IMR-90 (cell line): ENCODE measurements at regions not wholly inside any gene's neighbourhood (a gene's known extent, or its start where the extent isn't known, plus 50 kb on each side); places are given as distances from the start of the nearest gene placed in this dataset.
A peak's percentile ranks its signal among the peaks of the same experiment; 100 is the strongest.

Experiments used
- ATAC-seq: fragments of 200-7000 bp; cut with Tn5 transposase; 2 replicates; pipeline ENCODE4 v1.9.1; 2020; ENCODE audit warnings: low read depth, mild to moderate bottlenecking, moderate library complexity
- BruUV-seq: library from RNA; stranded (reverse); fragments of 400-500 nt; replicated peaks from 2 replicates; lab custom pipeline; 2021; lab: Mats Ljungman, UMichigan
- CTCF ChIA-PET: fragments of 300-600 bp; formaldehyde crosslinking; extraction: SDS; loops from one replicate; lab custom pipeline; 2021; ENCODE audit warnings: antibody characterized with exemption; lab: Yijun Ruan, JAX
- POLR2A ChIA-PET: fragments of 300-600 bp; sonication (Branson Sonifier 250); formaldehyde crosslinking; loops from one replicate; lab custom pipeline; 2022; ENCODE audit warnings: antibody characterized with exemption; ENCODE audit not compliant: unreplicated experiment; lab: Charles Lee
- DNase-seq: peaks from one replicate; pipeline ENCODE4 v3.0.0; 2013
- H2AFZ ChIP-seq: replicated peaks from 2 replicates; pipeline ENCODE3; 2013; ENCODE audit warnings: low read length, mild to moderate bottlenecking; ENCODE audit not compliant: poor library complexity
- H2AK5ac ChIP-seq: 2 replicates; pipeline ENCODE4 v1.6.1; 2013; ENCODE audit warnings: low read depth, low read length, inconsistent platforms
- H2AK9ac ChIP-seq: replicated peaks from 2 replicates; pipeline ENCODE3; 2013; ENCODE audit warnings: mild to moderate bottlenecking, low read depth, low read length, moderate library complexity; ENCODE audit not compliant: poor library complexity
- H2BK120ac ChIP-seq: 2 replicates; pipeline ENCODE4 v1.6.1; 2013; ENCODE audit warnings: low read depth, low read length, inconsistent platforms
- H2BK15ac ChIP-seq: 3 replicates; pipeline ENCODE4 v1.6.1; 2013; ENCODE audit warnings: low read depth, low read length, inconsistent platforms
- H2BK20ac ChIP-seq: 2 replicates; pipeline ENCODE4 v1.6.1; 2013; ENCODE audit warnings: low read depth, mild to moderate bottlenecking, inconsistent platforms, low read length, moderate library complexity
- H2BK5ac ChIP-seq: 2 replicates; pipeline ENCODE4 v1.6.1; 2013; ENCODE audit warnings: mild to moderate bottlenecking, low read depth, low read length, inconsistent platforms; ENCODE audit not compliant: poor library complexity, severe bottlenecking
- H3K14ac ChIP-seq: replicated peaks from 2 replicates; pipeline ENCODE4 v1.6.1; 2013; ENCODE audit warnings: low read depth, low read length, inconsistent platforms
- H3K18ac ChIP-seq: 2 replicates; pipeline ENCODE4 v1.6.1; 2013; ENCODE audit warnings: low read depth, low read length, control low read depth
- H3K23ac ChIP-seq: 2 replicates; pipeline ENCODE4 v1.6.1; 2013; ENCODE audit warnings: low read depth, low read length, inconsistent platforms
- H3K27ac ChIP-seq: 2 replicates; pipeline ENCODE4 v1.5.1; 2013; ENCODE audit warnings: mild to moderate bottlenecking, control low read depth, low read length; ENCODE audit not compliant: insufficient read depth
- H3K27me3 ChIP-seq: 2 replicates; pipeline ENCODE4 v1.6.1; 2013; ENCODE audit warnings: low read length; ENCODE audit not compliant: control insufficient read depth, insufficient read depth
- H3K36me3 ChIP-seq: 2 replicates; pipeline ENCODE4 v1.6.1; 2013; ENCODE audit warnings: low read length, mixed read lengths; ENCODE audit not compliant: control insufficient read depth, insufficient read depth
- H3K4ac ChIP-seq: 2 replicates; pipeline ENCODE4 v1.6.1; 2013; ENCODE audit warnings: low read depth, low read length, inconsistent platforms
- H3K4me1 ChIP-seq: 2 replicates; pipeline ENCODE4 v1.6.1; 2013; ENCODE audit warnings: low read length, mixed read lengths; ENCODE audit not compliant: control insufficient read depth, insufficient read depth
- H3K4me2 ChIP-seq: 2 replicates; pipeline ENCODE4 v1.6.1; 2013; ENCODE audit warnings: low read depth, mild to moderate bottlenecking, control low read depth, low read length, moderate library complexity
- H3K4me3 ChIP-seq: 2 replicates; pipeline ENCODE4 v1.5.1; 2013; ENCODE audit warnings: low read depth, mild to moderate bottlenecking, control low read depth, low read length, moderate library complexity; ENCODE audit not compliant: insufficient read depth
- H3K56ac ChIP-seq: 2 replicates; pipeline ENCODE4 v1.6.1; 2013; ENCODE audit warnings: low read length, inconsistent platforms; ENCODE audit not compliant: insufficient read depth; ENCODE audit errors: extremely low read depth
- H3K79me1 ChIP-seq, 2 experiments: 2 replicates each; pipeline ENCODE4 v1.6.1; 2013; ENCODE audit warnings: low read length in 2 of 2, inconsistent platforms in 1 of 2, low read depth in 1 of 2
- H3K9ac ChIP-seq: 2 replicates; pipeline ENCODE4 v1.6.1; 2013; ENCODE audit warnings: low read depth, low read length, control low read depth
- H3K9me1 ChIP-seq: 2 replicates; pipeline ENCODE4 v1.6.1; 2013; ENCODE audit warnings: low read length, inconsistent platforms; ENCODE audit not compliant: insufficient read depth
- H3K9me3 ChIP-seq: 2 replicates; pipeline ENCODE4 v1.6.1; 2013; ENCODE audit warnings: low read length; ENCODE audit not compliant: control insufficient read depth, insufficient read depth
- H4K20me1 ChIP-seq: 2 replicates; pipeline ENCODE4 v1.6.1; 2013; ENCODE audit warnings: low read length, inconsistent platforms; ENCODE audit not compliant: insufficient read depth
- H4K5ac ChIP-seq: 2 replicates; pipeline ENCODE4 v1.6.1; 2013; ENCODE audit warnings: mild to moderate bottlenecking, low read depth, low read length, control low read depth
- H4K8ac ChIP-seq, 2 experiments: 2 replicates each; pipeline ENCODE4 v1.6.1; 2013; ENCODE audit warnings: low read depth in 2 of 2, low read length in 2 of 2, control low read depth in 1 of 2, inconsistent platforms in 1 of 2
- H4K91ac ChIP-seq: 2 replicates; pipeline ENCODE4 v1.6.1; 2013; ENCODE audit warnings: low read depth, low read length, inconsistent platforms; ENCODE audit not compliant: insufficient read depth
- MAZ ChIP-seq: IDR thresholded peaks from 2 replicates; pipeline ENCODE4 v1.6.1; 2012; ENCODE audit warnings: low read depth, mild to moderate bottlenecking, low read length, improper control_type of control experiment, moderate library complexity, borderline replicate concordance
- RFX5 ChIP-seq: IDR thresholded peaks from 2 replicates; pipeline ENCODE4 v1.8.0; 2012; ENCODE audit warnings: low read depth, mild to moderate bottlenecking, low read length, moderate library complexity
- WGBS, 2 experiments: methylation state at CpG; one replicate each; pipeline versions ENCODE4 v1.1.5 to v1.1.7; 2013; ENCODE audit warnings: missing lambda C conversion rate in 2 of 2; ENCODE audit not compliant: insufficient read length in 1 of 2; ENCODE audit errors: extremely low coverage in 2 of 2; 5-methylcytosine and 5-hydroxymethylcytosine counted together
- dilution Hi-C: fragments of 300-500 bp; cut with HindIII; formaldehyde crosslinking; loops from one replicate; pipeline ENCODE4 v1.14.3; 2018; ENCODE audit warnings: low sequenced_read_pairs; ENCODE audit not compliant: unreplicated experiment
- in situ Hi-C: fragments of 300-500 bp; cut with MboI; formaldehyde crosslinking; loops from 3 replicates; pipeline ENCODE4 v1.14.3; 2019; ENCODE audit warnings: low sequenced_read_pairs, inconsistent platforms, mixed read lengths
- intact Hi-C: fragments of 100-400 bp; cut with micrococcal nuclease; formaldehyde crosslinking; loops from 2 replicates; pipeline ENCODE4 v1.10.0; 2022

GRCh38 chr12:90015228-90015627 is 306.6 kb upstream of the ATP2B1 start:
- in situ Hi-C loops = no loop called here
- Histone ChIP-seq H3K79me1 (no peaks in the 10 kb centered on the region), H4K91ac (peak overlapping the region; percentile 2; the same call in 1 of the 2 replicates), H4K8ac (peak overlapping the region in 1 of 2 experiments; percentile 28; a peak in 2 of 4 replicates), H3K27ac (no peak overlapping the region), H4K20me1 (no peaks in the 10 kb centered on the region), H3K9me3 (no peaks in the 10 kb centered on the region), H2BK120ac (peak overlapping the region; percentile 32; the same call in 1 of the 2 replicates), H4K5ac (no peak overlapping the region), H3K36me3 (no peaks in the 10 kb centered on the region), H2BK5ac (no peak overlapping the region), H2BK20ac (peak overlapping the region; percentile 20; the same call in 1 of the 2 replicates), H3K4me3 (no peak overlapping the region), H3K4ac (peak overlapping the region; percentile 64), H2AK9ac (peak overlapping the region; percentile 67), H3K14ac (peak overlapping the region; percentile 50; the same call in 1 of the 2 replicates), H3K56ac (no peak overlapping the region), H2AFZ (peak overlapping the region; percentile 68), H3K23ac (peak overlapping the region; percentile 52), H3K9me1 (peaks cover 5% of the 10 kb centered on the region), H3K27me3 (no peaks in the 10 kb centered on the region), H3K4me1 (no peaks in the 10 kb centered on the region; the same call in 1 of the 2 replicates), H3K18ac (no peak overlapping the region), H3K4me2 (no peak overlapping the region), H2BK15ac (no peak overlapping the region), H2AK5ac (peak overlapping the region; percentile 74; the same call in 1 of the 2 replicates), H3K9ac (no peak overlapping the region)
- intact Hi-C loops = no loop called here
- WGBS, 2 experiments = 33% methylated on average over 1 of the region's 1 CpG; no CpG with 5 or more reads in 1 of the 2 experiments
- ChIA-PET CTCF (interaction anchor here (1.4 kb wide), 1 partner anchor 88 kb away, joined by 5 read pairs; no protein-coding TSS in a partner anchor), POLR2A (no interaction called here)
- TF ChIP-seq RFX5 = no peak
- TF ChIP-seq MAZ = no peak
- dilution Hi-C loops = no loop called here
- BruUV-seq = no TSS peak
- peak; percentile 16 for DNase-seq
- no peak; the same call in 1 of the 2 replicates for ATAC-seq
